Activated CD4-positive, alpha-beta memory T cell treated with anti-CD3 and anti-CD28 coated beads, Interleukin-2, amount 10 ng/mL, durations not matched to agents 7 days and 5 days (primary cell): ENCODE measurements at regions not wholly inside any gene's neighbourhood (a gene's known extent, or its start where the extent isn't known, plus 50 kb on each side); places are given as distances from the start of the nearest gene placed in this dataset.
"Not testable (repeated sequence)": the region's sequence is repeated elsewhere in the genome, so short reads cannot be mapped to it uniquely, and the experiment has no call there.

Experiments
- CTCF ChIA-PET: fragments of 350-600 bp; sonication (Branson Sonifier 250); formaldehyde crosslinking; loops from one replicate; lab custom pipeline; 2021; ENCODE audit warnings: antibody characterized with exemption, inconsistent platforms; lab: Charles Lee
- POLR2A ChIA-PET: fragments of 350-600 bp; sonication (Branson Sonifier 250); formaldehyde crosslinking; loops from one replicate; lab custom pipeline; 2021; ENCODE audit warnings: antibody characterized with exemption; lab: Charles Lee
- DNase-seq: peaks from one replicate; pipeline ENCODE4 v3.0.0-alpha.2; 2020
- H3K27ac Mint-ChIP-seq: one replicate; pipeline ENCODE4 v1.8.0; 2021; ENCODE audit warnings: mild to moderate bottlenecking, mixed read lengths
- H3K27me3 Mint-ChIP-seq: one replicate; pipeline ENCODE4 v1.8.0; 2021; ENCODE audit warnings: mixed read lengths
- H3K36me3 Mint-ChIP-seq: one replicate; pipeline ENCODE4 v1.8.0; 2021; ENCODE audit warnings: low read depth, mixed read lengths
- H3K4me1 Mint-ChIP-seq: one replicate; pipeline ENCODE4 v1.8.0; 2021; ENCODE audit warnings: mixed read lengths
- H3K4me3 Mint-ChIP-seq: one replicate; pipeline ENCODE4 v1.8.0; 2021; ENCODE audit warnings: mild to moderate bottlenecking, mixed read lengths
- H3K9me3 Mint-ChIP-seq: one replicate; pipeline ENCODE4 v1.8.0; 2021; ENCODE audit warnings: mixed read lengths

DNA sequence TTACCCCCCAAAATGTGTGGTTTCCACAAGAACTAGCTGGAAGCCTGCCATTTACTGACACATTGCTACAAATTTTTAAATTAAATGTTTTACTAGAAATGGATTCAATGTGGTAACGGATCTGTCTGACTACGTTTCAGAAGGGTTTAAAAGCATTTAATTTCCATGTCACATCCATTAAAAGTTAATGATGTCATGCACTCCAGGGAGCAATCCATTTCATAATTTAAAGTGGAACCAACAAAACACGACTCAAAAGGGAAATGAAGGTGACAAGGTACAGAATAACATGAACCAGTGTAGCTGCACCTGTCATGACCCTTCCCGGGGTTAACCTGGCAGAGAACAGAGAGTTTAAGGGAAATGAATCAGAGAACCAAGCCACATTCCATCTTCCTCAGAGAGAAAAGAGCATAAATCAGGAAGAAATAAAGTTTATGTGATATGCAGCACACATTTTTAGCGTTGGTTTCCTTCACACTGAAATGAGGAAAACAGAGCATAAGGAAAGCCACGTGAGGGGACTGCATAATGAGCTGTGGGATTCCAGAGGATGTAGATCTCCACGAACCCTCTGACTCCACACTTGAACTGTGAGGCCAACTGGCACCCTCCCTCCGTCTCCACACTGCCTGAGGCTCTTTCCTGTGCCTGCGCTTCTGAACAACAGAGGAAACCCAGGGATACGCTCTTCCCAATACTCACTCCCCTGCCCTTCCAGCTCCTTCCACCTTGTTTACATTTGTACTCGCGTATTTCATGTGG lies 170.3 kb upstream of the AHI1 start:
- peaks cover 31% of the 10 kb centered on the region for H3K27me3 Mint-ChIP-seq
- no peak overlapping the region for H3K4me3 Mint-ChIP-seq
- peaks cover 4% of the 10 kb centered on the region for H3K36me3 Mint-ChIP-seq
- POLR2A ChIA-PET: no interaction called here
- H3K27ac Mint-ChIP-seq: no peak overlapping the region
- H3K4me1 Mint-ChIP-seq: peaks cover 3% of the 10 kb centered on the region
- no peaks in the 10 kb centered on the region for H3K9me3 Mint-ChIP-seq
- CTCF ChIA-PET: no interaction called here
- DNase-seq: no peak

DNA sequence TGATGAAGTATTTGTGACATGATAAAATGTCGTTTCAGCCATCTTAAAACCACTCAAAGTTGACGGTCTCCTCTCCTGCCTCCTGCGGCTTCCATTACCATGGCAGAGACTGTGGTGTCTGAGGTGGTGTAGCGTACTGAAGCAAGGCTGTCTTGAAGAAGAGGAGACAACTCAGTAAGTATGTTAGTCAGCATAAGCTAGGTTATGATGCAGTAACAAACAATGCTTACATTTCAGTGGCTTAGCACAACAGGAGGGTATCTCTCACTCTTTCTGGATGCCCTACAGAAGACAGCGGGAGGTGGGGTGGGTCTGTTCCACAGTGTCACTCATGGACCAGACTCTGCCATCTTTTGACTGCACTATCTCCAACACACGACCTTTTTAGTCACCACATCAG lies 174.7 kb upstream of the AHI1 start:
- H3K27ac Mint-ChIP-seq: no peak overlapping the region
- H3K27me3 Mint-ChIP-seq: peaks cover 9% of the 10 kb centered on the region
- POLR2A ChIA-PET: interaction anchor here (1.3 kb wide), 1 partner anchor 45 kb away, joined by 3 read pairs; no protein-coding TSS in a partner anchor
- CTCF ChIA-PET: interaction anchor here (1.4 to 1.5 kb wide), 2 partner anchors 166 to 237 kb away, joined by 3 to 4 read pairs; no protein-coding TSS in a partner anchor
- peaks cover 23% of the 10 kb centered on the region for H3K4me1 Mint-ChIP-seq
- no peak overlapping the region for H3K4me3 Mint-ChIP-seq
- DNase-seq: no peak
- H3K36me3 Mint-ChIP-seq: peaks cover 4% of the 10 kb centered on the region
- no peaks in the 10 kb centered on the region for H3K9me3 Mint-ChIP-seq

DNA sequence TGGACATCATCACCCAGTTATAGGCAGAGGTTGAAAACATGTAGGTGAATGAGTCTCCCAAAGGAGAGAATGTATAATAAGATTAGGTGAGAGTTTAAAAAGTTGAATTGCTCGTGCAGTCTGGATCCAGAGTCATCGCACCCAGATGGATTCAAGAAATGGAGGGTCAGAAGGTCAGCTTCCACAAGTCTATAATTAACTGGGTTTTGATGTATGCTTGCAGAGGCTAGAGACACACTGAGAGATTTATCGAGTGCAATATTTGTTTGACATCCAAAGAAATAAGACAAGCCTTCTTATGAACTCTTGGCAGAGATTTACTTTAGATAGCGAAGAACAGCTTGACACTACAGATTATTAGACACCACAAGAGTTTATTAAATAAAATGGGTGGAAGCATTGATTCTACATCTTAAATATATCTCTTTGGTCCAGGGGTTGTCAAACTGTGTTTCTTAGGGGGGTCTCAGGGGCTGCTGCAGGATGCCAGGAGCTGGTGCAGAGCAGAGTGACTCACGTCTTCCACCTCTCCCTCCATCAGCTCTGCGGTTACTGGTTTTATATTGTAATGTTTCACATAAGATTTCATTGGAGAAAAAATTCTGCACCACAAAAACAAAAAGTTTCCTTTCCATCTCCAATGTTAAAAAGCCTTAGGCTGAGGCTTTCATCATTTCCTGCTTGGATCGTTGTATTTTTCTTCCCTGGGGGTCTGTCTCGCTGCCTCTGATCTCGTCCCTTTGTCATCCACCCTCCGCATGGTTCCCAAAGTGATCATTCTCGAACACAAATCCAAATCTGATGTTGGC lies 176.2 kb upstream of the AHI1 start:
- Mint-ChIP-seq H3K27me3 (peaks cover 4% of the 10 kb centered on the region), H3K9me3 (no peaks in the 10 kb centered on the region), H3K4me3 (no peak overlapping the region), H3K36me3 (peaks cover 4% of the 10 kb centered on the region), H3K4me1 (peaks cover 20% of the 10 kb centered on the region), H3K27ac (no peak overlapping the region)
- ChIA-PET CTCF (interaction anchor here (1.5 to 4.7 kb wide), 3 partner anchors 137 to 236 kb away, joined by 4 to 24 read pairs (median 21); no protein-coding TSS in a partner anchor), POLR2A (no interaction called here)
- DNase-seq: no peak

DNA sequence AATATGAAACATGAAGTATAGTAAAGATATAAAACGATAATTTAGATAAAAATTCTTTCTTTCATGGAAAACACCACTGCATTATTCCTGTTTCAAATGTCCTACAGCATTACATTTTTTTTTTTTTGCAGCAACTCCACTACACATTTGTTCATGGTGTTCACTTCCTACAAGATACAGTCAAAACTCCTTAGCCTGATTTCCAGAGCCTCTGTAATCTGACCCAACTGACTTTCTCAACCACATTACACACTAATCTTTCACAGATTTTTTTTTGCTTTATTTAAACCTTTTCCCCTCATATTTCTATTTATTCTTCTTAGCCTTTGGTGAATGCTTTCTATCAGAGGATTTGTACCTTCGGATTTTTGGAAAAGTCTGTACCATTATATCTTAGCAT lies 176.5 kb upstream of the PDE7B start:
- Mint-ChIP-seq H3K4me3 (no peak overlapping the region), H3K9me3 (no peaks in the 10 kb centered on the region), H3K27me3 (peaks cover 4% of the 10 kb centered on the region), H3K27ac (no peak overlapping the region), H3K4me1 (peaks cover 23% of the 10 kb centered on the region), H3K36me3 (peaks cover 4% of the 10 kb centered on the region)
- ChIA-PET POLR2A (no interaction called here), CTCF (interaction anchor here (0.7 to 4.7 kb wide), 4 partner anchors 86 to 552 kb away, joined by 3 to 24 read pairs (median 13); no protein-coding TSS in a partner anchor)
- no peak for DNase-seq

DNA sequence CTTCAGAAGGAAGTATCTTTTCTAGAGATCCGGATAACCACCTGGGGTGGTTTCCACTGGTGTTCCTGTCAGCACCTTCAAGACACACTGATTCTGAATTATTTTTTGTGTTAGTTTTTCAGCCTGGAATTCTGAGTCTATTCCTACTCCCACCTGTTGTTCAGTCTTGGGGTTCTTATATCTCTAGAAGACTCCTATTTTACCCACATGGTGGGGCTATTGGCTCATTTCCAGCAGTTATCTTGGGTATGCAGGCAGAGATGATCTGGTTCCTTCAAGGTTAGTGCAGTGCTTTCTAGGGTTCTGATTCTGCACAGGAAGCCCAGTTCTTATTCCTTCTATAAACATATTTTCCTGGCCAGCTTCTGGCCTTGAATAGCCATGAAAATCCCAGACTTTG lies 175.6 kb upstream of the PDE7B start:
- peaks cover 2% of the 10 kb centered on the region for H3K36me3 Mint-ChIP-seq
- ChIA-PET CTCF (interaction anchor here (0.7 to 4.7 kb wide), 4 partner anchors 87 to 551 kb away, joined by 3 to 24 read pairs (median 13); no protein-coding TSS in a partner anchor), POLR2A (no interaction called here)
- no peak overlapping the region for H3K27ac Mint-ChIP-seq
- DNase-seq: peak; percentile 30
- H3K4me1 Mint-ChIP-seq: peaks cover 23% of the 10 kb centered on the region
- no peaks in the 10 kb centered on the region for H3K9me3 Mint-ChIP-seq
- H3K27me3 Mint-ChIP-seq: peaks cover 4% of the 10 kb centered on the region
- H3K4me3 Mint-ChIP-seq: no peak overlapping the region

DNA sequence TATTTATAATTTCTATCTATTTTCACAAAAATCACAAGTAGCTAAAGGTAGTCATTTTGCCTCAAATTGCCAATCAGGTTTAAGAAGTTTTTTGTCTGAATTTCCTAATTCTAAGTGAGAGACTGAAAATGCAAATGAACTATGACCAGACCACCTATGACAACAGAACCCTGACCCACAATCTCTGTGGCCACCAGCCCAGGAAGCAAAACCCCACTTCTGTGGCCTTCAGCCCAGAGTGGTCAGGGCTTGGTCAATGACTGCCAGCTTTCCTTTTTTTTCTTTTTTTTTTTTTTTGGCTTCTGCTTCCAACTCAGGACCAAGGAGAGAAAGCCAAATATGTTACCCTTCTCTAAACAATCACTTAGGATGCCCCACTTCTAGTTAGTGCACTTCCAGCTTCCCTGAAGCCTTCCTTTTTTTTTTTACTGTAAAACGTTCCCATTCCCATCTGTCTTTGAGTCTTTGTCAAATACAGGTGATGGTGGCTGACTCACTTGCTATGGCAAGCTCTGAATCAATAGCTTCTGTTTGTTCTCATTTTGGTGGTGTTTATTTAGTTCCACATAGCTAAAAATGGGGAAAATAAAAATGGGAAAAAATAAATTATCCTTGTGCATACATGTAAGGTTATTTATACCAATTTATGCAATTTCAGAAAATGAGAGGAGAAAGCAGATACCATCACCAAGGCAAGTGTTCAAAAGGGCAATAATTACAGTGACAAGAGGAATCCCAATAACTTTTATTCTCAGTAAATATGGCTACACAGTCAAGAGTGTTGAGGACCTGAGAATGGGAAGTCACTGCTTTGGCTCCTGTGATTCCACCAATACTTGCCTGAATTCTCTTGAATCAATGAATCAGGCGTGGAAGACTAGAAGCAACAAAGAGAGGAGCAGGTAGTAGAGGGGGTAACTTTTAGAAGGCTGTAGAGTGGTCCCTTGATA lies 170.3 kb upstream of the PDE7B start:
- Mint-ChIP-seq H3K9me3 (no peaks in the 10 kb centered on the region), H3K27ac (no peak overlapping the region), H3K4me1 (peaks cover 4% of the 10 kb centered on the region), H3K36me3 (no peaks in the 10 kb centered on the region), H3K4me3 (no peak overlapping the region), H3K27me3 (peaks cover 9% of the 10 kb centered on the region)
- no peak for DNase-seq
- ChIA-PET CTCF (interaction anchor here (1.6 to 2.2 kb wide), 3 partner anchors 12 to 545 kb away, joined by 3 to 8 read pairs (median 6); no protein-coding TSS in a partner anchor), POLR2A (no interaction called here)

DNA sequence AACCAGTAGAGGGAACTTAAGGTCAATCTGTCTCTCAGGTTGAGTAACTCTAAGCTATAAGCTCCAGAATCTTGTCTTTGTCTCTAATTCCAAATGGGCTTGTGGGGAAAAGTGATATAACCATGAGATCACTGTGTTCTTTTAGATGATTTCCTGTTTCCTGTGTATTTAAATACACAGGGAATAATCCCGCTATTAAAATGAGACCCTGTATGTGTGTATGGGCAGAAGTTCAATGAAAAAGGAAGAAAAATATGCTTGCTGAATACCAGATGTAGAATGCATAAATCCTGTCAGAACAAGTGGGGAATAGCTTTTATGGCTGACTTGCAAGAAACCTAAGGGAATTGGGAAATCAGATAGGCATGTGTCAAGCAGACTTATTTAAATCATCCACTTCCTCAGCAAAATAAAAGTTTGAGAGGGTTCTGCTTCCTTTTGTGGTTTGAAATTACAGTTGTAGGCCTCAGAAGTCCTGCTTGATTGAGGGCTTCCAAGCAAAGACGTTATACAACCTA lies 164.7 kb upstream of the PDE7B start:
- H3K36me3 Mint-ChIP-seq: no peaks in the 10 kb centered on the region
- DNase-seq: no peak
- H3K27ac Mint-ChIP-seq: no peak overlapping the region
- ChIA-PET CTCF (no interaction called here), POLR2A (no interaction called here)
- H3K9me3 Mint-ChIP-seq: peaks cover 4% of the 10 kb centered on the region
- H3K4me1 Mint-ChIP-seq: peaks cover 5% of the 10 kb centered on the region
- H3K27me3 Mint-ChIP-seq: peaks cover 8% of the 10 kb centered on the region
- no peak overlapping the region for H3K4me3 Mint-ChIP-seq

GRCh38 chr6:135688476-135688875 lies 163.0 kb upstream of the PDE7B start:
- H3K4me1 Mint-ChIP-seq, H3K9me3 Mint-ChIP-seq, DNase-seq, H3K27me3 Mint-ChIP-seq, POLR2A ChIA-PET, H3K27ac Mint-ChIP-seq, H3K4me3 Mint-ChIP-seq, H3K36me3 Mint-ChIP-seq, CTCF ChIA-PET: not testable (repeated sequence)

DNA sequence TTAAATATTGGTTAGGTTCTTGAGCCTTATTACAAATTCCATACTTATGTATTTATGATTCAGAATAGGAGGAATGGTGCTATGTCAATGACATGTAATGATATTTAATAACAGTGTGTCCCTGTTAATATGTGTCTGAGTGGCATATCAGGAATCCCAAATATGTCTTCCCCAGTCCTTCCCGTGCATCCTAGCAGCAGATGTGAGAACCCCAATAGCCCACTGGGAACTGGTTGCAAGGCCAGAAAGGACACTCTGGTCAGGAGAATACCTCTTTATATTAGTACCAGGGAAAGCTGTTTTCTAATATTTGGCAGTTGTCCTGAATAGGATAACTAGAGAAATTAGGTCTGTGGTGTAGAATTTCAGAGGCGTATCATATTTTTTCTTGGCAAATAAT lies 159.1 kb upstream of the PDE7B start:
- Mint-ChIP-seq H3K9me3 (peaks cover 4% of the 10 kb centered on the region), H3K4me3 (no peak overlapping the region), H3K36me3 (no peaks in the 10 kb centered on the region), H3K4me1 (peaks cover 5% of the 10 kb centered on the region), H3K27me3 (peaks cover 8% of the 10 kb centered on the region), H3K27ac (no peak overlapping the region)
- POLR2A ChIA-PET: no interaction called here
- CTCF ChIA-PET: no interaction called here
- no peak for DNase-seq

- H3K27me3 Mint-ChIP-seq: peaks cover 15% of the 10 kb centered on the region
- ChIA-PET CTCF (no interaction called here), POLR2A (no interaction called here)
- no peaks in the 10 kb centered on the region for H3K36me3 Mint-ChIP-seq
- H3K4me1 Mint-ChIP-seq: peaks cover 4% of the 10 kb centered on the region
- no peak overlapping the region for H3K4me3 Mint-ChIP-seq
- H3K27ac Mint-ChIP-seq: no peak overlapping the region
- peaks cover 3% of the 10 kb centered on the region for H3K9me3 Mint-ChIP-seq
- DNase-seq: no peak
Observed at GRCh38 chr6:135693811-135694370, 157.6 kb upstream of the PDE7B start.

DNA sequence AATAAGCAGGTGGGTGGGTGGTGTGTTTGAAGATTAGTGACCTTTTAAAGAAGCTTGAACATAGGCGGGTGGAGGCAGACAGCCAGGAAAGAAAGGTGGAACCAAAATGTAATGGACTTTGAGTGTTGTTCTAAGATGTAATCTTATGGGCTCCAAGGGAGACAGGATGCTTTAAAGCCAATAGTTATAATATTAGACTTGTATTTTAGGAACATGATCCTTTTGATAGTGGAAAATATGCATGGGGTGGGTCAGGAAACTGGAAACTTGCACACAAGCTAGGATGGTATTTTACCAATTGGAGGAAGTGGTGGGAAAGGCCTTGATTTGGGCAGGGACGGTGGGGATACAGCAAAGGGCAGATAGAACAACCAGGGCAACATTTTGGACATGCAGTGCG lies 151.8 kb upstream of the PDE7B start:
- POLR2A ChIA-PET: no interaction called here
- no peak overlapping the region for H3K4me3 Mint-ChIP-seq
- H3K36me3 Mint-ChIP-seq: no peaks in the 10 kb centered on the region
- CTCF ChIA-PET: no interaction called here
- peaks cover 19% of the 10 kb centered on the region for H3K27me3 Mint-ChIP-seq
- H3K27ac Mint-ChIP-seq: no peak overlapping the region
- H3K4me1 Mint-ChIP-seq: peaks cover 12% of the 10 kb centered on the region
- H3K9me3 Mint-ChIP-seq: no peaks in the 10 kb centered on the region
- DNase-seq: no peak

GRCh38 chr6:135701426-135701825 lies 150.1 kb upstream of the PDE7B start:
- no peaks in the 10 kb centered on the region for H3K36me3 Mint-ChIP-seq
- no peaks in the 10 kb centered on the region for H3K9me3 Mint-ChIP-seq
- no peak overlapping the region for H3K4me3 Mint-ChIP-seq
- H3K27me3 Mint-ChIP-seq: peaks cover 24% of the 10 kb centered on the region
- DNase-seq: no peak
- ChIA-PET POLR2A (no interaction called here), CTCF (no interaction called here)
- H3K27ac Mint-ChIP-seq: no peak overlapping the region
- H3K4me1 Mint-ChIP-seq: peaks cover 12% of the 10 kb centered on the region
